ENCODE measurements at regions not wholly inside any gene's neighbourhood (a gene's known extent, or its start where the extent isn't known, plus 50 kb on each side); places are given as distances from the start of the nearest gene placed in this dataset.
A peak's percentile ranks its signal among the peaks of the same experiment; 100 is the strongest.
"Not testable (repeated sequence)": the region's sequence is repeated elsewhere in the genome, so short reads cannot be mapped to it uniquely, and the experiment has no call there.

GRCh38 chr5:99445805-99446204 is 517.0 kb upstream of the CHD1 start:
- Mint-ChIP-seq H3K36me3 (ENCODE audit: low read depth) (no peaks in the 10 kb centered on the region), H3K27me3 (ENCODE audit: low read depth) (no peaks in the 10 kb centered on the region), H3K4me1 (no peaks in the 10 kb centered on the region), H3K27ac (no peak overlapping the region), H3K9me3 (no peaks in the 10 kb centered on the region), H3K4me3 (no peak overlapping the region)
- TF ChIP-seq CTCF (IDR thresholded peaks at IDR 0.05; ENCODE audit: unreplicated experiment in 3 of 3), result no peak

GRCh38 chr5:99441235-99441634 is 512.4 kb upstream of the CHD1 start:
- Mint-ChIP-seq H3K9me3 (no peaks in the 10 kb centered on the region), H3K4me3 (no peak overlapping the region), H3K4me1 (peaks cover 6% of the 10 kb centered on the region), H3K27me3 (ENCODE audit: low read depth) (no peaks in the 10 kb centered on the region), H3K27ac (no peak overlapping the region), H3K36me3 (ENCODE audit: low read depth) (no peaks in the 10 kb centered on the region)
- TF ChIP-seq CTCF (IDR thresholded peaks at IDR 0.05; ENCODE audit: unreplicated experiment in 3 of 3), result no peak

GRCh38 chr5:99438619-99439018 is 509.8 kb upstream of the CHD1 start:
- no peaks in the 10 kb centered on the region for H3K27me3 Mint-ChIP-seq (ENCODE audit: low read depth)
- no peaks in the 10 kb centered on the region for H3K36me3 Mint-ChIP-seq (ENCODE audit: low read depth)
- TF ChIP-seq CTCF (IDR thresholded peaks at IDR 0.05; ENCODE audit: unreplicated experiment in 3 of 3), result no peak
- no peak overlapping the region for H3K4me3 Mint-ChIP-seq
- peaks cover 6% of the 10 kb centered on the region for H3K4me1 Mint-ChIP-seq
- H3K9me3 Mint-ChIP-seq, result no peaks in the 10 kb centered on the region
- no peak overlapping the region for H3K27ac Mint-ChIP-seq

GRCh38 chr5:99437986-99438385 is 509.2 kb upstream of the CHD1 start:
- TF ChIP-seq CTCF (IDR thresholded peaks at IDR 0.05; ENCODE audit: unreplicated experiment in 3 of 3), result no peak
- peak overlapping the region in 2 of 3 experiments; percentile 43 to 83 for H3K27ac Mint-ChIP-seq

GRCh38 chr5:99423396-99423795 is 494.6 kb upstream of the CHD1 start:
- not testable (repeated sequence) for H3K4me1 Mint-ChIP-seq; H3K27me3 Mint-ChIP-seq (ENCODE audit: low read depth); H3K9me3 Mint-ChIP-seq; H3K27ac Mint-ChIP-seq; H3K4me3 Mint-ChIP-seq; H3K36me3 Mint-ChIP-seq (ENCODE audit: low read depth)

More at GRCh38 chr5:99437986-99438385, 509.2 kb upstream of the CHD1 start:
- peaks cover 6% of the 10 kb centered on the region for H3K4me1 Mint-ChIP-seq
- no peak overlapping the region for H3K4me3 Mint-ChIP-seq
- H3K36me3 Mint-ChIP-seq (ENCODE audit: low read depth), result no peaks in the 10 kb centered on the region
- H3K9me3 Mint-ChIP-seq, result no peaks in the 10 kb centered on the region
- H3K27me3 Mint-ChIP-seq (ENCODE audit: low read depth), result no peaks in the 10 kb centered on the region

GRCh38 chr5:99418640-99419039 is 489.8 kb upstream of the CHD1 start:
- not testable (repeated sequence) for H3K27ac Mint-ChIP-seq; H3K36me3 Mint-ChIP-seq (ENCODE audit: low read depth); H3K4me3 Mint-ChIP-seq; H3K9me3 Mint-ChIP-seq; H3K4me1 Mint-ChIP-seq; H3K27me3 Mint-ChIP-seq (ENCODE audit: low read depth)

- not testable (repeated sequence) for H3K27me3 Mint-ChIP-seq (ENCODE audit: low read depth); H3K4me1 Mint-ChIP-seq; H3K36me3 Mint-ChIP-seq (ENCODE audit: low read depth); H3K27ac Mint-ChIP-seq; H3K9me3 Mint-ChIP-seq; H3K4me3 Mint-ChIP-seq
Observed at GRCh38 chr5:99410386-99410785, 481.6 kb upstream of the CHD1 start.

- H3K36me3 Mint-ChIP-seq (ENCODE audit: low read depth); H3K4me1 Mint-ChIP-seq; H3K27ac Mint-ChIP-seq; H3K4me3 Mint-ChIP-seq; H3K27me3 Mint-ChIP-seq (ENCODE audit: low read depth); H3K9me3 Mint-ChIP-seq: not testable (repeated sequence)
Observed at GRCh38 chr5:99404764-99405302, 476.0 kb upstream of the CHD1 start.

GRCh38 chr5:99400571-99400970 is 471.8 kb upstream of the CHD1 start:
- not testable (repeated sequence) for H3K36me3 Mint-ChIP-seq (ENCODE audit: low read depth); H3K27me3 Mint-ChIP-seq (ENCODE audit: low read depth); H3K27ac Mint-ChIP-seq; H3K4me3 Mint-ChIP-seq; H3K9me3 Mint-ChIP-seq; H3K4me1 Mint-ChIP-seq

All from nephron (organoid).